WI38 (cell line): ENCODE measurements at regions not wholly inside any gene's neighbourhood (a gene's known extent, or its start where the extent isn't known, plus 50 kb on each side); places are given as distances from the start of the nearest gene placed in this dataset.

ENCODE experiments used
- H3K4me3 ChIP-seq: 2 replicates; pipeline ENCODE4 v1.5.1; 2011; ENCODE audit warnings: low read depth, mild to moderate bottlenecking, control low read depth, low read length
- TF ChIP-seq, protein P1 (sequence below): IDR thresholded peaks from 2 replicates; pipeline ENCODE4 v1.5.1; 2012; ENCODE audit warnings: low read depth, mild to moderate bottlenecking, control low read depth, low read length

- TF ChIP-seq, protein P1, sequence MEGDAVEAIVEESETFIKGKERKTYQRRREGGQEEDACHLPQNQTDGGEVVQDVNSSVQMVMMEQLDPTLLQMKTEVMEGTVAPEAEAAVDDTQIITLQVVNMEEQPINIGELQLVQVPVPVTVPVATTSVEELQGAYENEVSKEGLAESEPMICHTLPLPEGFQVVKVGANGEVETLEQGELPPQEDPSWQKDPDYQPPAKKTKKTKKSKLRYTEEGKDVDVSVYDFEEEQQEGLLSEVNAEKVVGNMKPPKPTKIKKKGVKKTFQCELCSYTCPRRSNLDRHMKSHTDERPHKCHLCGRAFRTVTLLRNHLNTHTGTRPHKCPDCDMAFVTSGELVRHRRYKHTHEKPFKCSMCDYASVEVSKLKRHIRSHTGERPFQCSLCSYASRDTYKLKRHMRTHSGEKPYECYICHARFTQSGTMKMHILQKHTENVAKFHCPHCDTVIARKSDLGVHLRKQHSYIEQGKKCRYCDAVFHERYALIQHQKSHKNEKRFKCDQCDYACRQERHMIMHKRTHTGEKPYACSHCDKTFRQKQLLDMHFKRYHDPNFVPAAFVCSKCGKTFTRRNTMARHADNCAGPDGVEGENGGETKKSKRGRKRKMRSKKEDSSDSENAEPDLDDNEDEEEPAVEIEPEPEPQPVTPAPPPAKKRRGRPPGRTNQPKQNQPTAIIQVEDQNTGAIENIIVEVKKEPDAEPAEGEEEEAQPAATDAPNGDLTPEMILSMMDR = no peak
- no peak overlapping the region for H3K4me3 ChIP-seq
These were observed 350.9 kb downstream of the PREX1 start for GRCh38 chr20:48476854-48477253.

GRCh38 chr20:48474022-48474421 is 353.8 kb downstream of the PREX1 start:
- no peak overlapping the region for H3K4me3 ChIP-seq

DNA sequence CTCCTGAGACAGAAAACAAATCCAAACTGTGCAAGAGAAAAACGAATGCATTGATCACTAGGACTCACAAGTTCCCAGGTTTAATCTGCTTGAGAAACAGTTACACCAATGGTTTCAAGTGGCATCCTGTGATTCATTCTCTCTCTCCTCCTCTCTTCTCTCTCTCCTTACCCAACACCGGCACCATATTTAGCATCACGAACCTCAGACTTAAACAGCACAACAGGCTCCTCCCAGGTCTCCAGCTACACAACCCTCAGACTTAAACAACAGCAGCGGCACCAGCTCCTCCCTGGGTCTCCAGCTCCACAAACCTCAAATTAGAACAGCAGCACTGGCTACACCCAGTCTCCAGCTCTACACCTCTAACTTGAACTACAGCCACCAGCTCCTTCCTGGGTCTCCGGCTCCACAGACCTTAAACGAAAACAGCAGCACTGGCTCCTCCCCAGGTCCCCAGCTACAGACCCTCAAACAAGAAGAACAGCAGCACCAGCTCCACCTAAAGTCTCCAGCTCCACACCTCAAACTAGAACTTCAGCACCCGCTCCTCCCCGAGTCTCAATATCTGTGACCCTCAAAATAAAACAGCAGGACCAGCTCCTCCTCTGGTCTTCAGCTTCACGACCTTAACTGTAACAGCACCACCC is 355.9 kb downstream of the PREX1 start:
- H3K4me3 ChIP-seq = no peak overlapping the region
- TF ChIP-seq, protein P1 = no peak

More at GRCh38 chr20:48474022-48474421, 353.8 kb downstream of the PREX1 start:
- TF ChIP-seq, protein P1 = no peak

DNA sequence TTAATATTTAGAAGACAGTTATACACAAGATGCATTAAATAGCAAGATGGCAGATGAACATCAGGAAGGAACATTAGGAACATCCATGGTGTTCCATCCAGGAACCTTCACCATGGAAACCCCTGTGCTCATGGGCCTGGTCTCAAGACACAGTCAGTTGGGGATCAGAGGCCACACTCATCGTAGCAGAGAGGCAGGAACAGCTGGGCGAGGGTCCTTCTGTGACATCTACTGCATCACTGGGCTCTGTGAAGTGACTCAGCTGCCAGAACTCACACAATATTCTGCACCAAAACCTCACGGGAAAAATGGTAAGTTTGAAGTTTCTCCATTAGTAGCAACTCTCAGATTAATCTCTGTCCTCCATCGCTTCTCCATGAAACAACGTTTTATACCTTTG is 356.6 kb downstream of the PREX1 start:
- H3K4me3 ChIP-seq = no peak overlapping the region
- TF ChIP-seq, protein P1 = no peak

DNA sequence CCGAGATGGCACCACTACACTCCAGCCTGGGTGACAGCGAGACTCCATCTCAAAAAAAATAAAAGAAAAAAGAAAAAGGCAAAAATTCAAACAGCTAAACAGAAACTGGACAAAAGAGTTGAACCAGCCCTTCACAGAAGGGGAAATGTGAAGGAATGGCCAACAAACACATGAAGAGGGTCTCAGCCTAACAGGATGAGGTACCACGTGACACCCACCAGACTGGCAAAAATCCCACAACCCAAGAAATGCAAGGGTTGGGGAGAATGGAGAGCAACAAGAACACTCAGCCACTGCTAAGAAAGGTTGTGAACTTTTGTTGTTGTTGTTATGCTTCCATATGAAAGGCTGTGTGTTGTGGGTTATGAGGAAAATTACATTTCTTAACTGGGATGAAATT is 357.7 kb downstream of the PREX1 start:
- H3K4me3 ChIP-seq = no peak overlapping the region
- TF ChIP-seq, protein P1 = no peak

DNA sequence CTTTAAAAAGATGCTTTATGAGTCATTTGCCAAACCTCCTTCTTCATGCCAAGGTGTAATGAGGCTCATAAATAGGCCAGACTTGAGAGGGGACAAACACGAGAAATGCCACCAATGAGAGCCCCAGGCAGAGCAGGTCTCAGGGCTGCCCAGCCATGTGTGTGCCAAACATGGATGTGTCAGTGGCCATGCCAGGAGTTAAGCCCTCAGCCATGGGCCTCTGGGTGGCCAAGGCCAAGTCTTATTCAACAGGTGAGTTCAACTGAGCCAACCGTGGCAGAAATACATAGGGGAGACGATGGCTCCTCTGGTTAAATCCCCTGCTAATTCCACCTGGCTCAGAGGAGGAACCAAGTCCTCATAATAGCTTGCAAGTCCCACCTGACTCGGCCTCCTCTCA is 358.8 kb downstream of the PREX1 start:
- TF ChIP-seq, protein P1 = no peak
- H3K4me3 ChIP-seq = no peak overlapping the region

GRCh38 chr20:48468571-48468970 is 359.2 kb downstream of the PREX1 start:
- TF ChIP-seq, protein P1 = no peak
- H3K4me3 ChIP-seq = no peak overlapping the region
